HG02623 (cell line): ENCODE measurements at regions not wholly inside any gene's neighbourhood (a gene's known extent, or its start where the extent isn't known, plus 50 kb on each side); places are given as distances from the start of the nearest gene placed in this dataset.

ENCODE experiments used
- ATAC-seq: cut with Tn5 transposase; IDR thresholded peaks from one replicate; pipeline ENCODE4 v1.9.1; 2021; ENCODE audit warnings: moderate library complexity; ENCODE audit not compliant: unreplicated experiment

- ATAC-seq, result no peak
Observed at GRCh38 chr10:29857843-29858701, 201.3 kb downstream of the JCAD start.

GRCh38 chr10:29856295-29856694 is 203.1 kb downstream of the JCAD start:
- no peak for ATAC-seq

- no peak for ATAC-seq
Observed at GRCh38 chr10:29853913-29854312, 205.5 kb downstream of the JCAD start.

GRCh38 chr10:29851241-29851640 is 208.1 kb downstream of the JCAD start:
- no peak for ATAC-seq

GRCh38 chr10:29850371-29850770 is 209.0 kb downstream of the JCAD start:
- no peak for ATAC-seq

- no peak for ATAC-seq
Observed at GRCh38 chr10:29849886-29850285, 209.5 kb downstream of the JCAD start.

GRCh38 chr10:29849126-29849833 is 210.1 kb downstream of the JCAD start:
- no peak for ATAC-seq

- ATAC-seq, result no peak
Observed at GRCh38 chr10:29846881-29847280, 212.1 kb upstream of the SVIL start.

- no peak for ATAC-seq
Observed at GRCh38 chr10:29845166-29845565, 210.4 kb upstream of the SVIL start.

- no peak for ATAC-seq
Observed at GRCh38 chr10:29843143-29843542, 208.4 kb upstream of the SVIL start.

- ATAC-seq, result no peak
Observed at GRCh38 chr10:29841724-29842649, 207.2 kb upstream of the SVIL start.

- ATAC-seq, result no peak
Observed at GRCh38 chr10:29840516-29841276, 205.9 kb upstream of the SVIL start.

- no peak for ATAC-seq
Observed at GRCh38 chr10:29839826-29840515, 205.2 kb upstream of the SVIL start.

- no peak for ATAC-seq
Observed at GRCh38 chr10:29838539-29838938, 203.8 kb upstream of the SVIL start.

GRCh38 chr10:29837586-29837985 is 202.8 kb upstream of the SVIL start:
- ATAC-seq, result no peak

- ATAC-seq, result no peak
Observed at GRCh38 chr10:29836396-29836795, 201.6 kb upstream of the SVIL start.

GRCh38 chr10:29835055-29835454 is 200.3 kb upstream of the SVIL start:
- ATAC-seq, result no peak

GRCh38 chr10:29830531-29831512 is 196.1 kb upstream of the SVIL start:
- no peak for ATAC-seq

GRCh38 chr10:29829776-29830175 is 195.0 kb upstream of the SVIL start:
- no peak for ATAC-seq
